ENCODE measurements at regions not wholly inside any gene's neighbourhood (a gene's known extent, or its start where the extent isn't known, plus 50 kb on each side); places are given as distances from the start of the nearest gene placed in this dataset.
A peak's percentile ranks its signal among the peaks of the same experiment; 100 is the strongest.

GRCh38 chr6:56714273-56714672 lies 71.6 kb upstream of the DST start:
- Histone ChIP-seq H2AFZ (no peak overlapping the region), H3K27me3 (ENCODE audit: insufficient read depth) (no peaks in the 10 kb centered on the region), H3K4me3 (no peak overlapping the region), H3K79me2 (replicated peaks; ENCODE audit: insufficient read depth) (peaks cover 96% of the 10 kb centered on the region), H3K27ac (ENCODE audit: low read depth) (no peak overlapping the region), H3K36me3 (ENCODE audit: insufficient read depth) (no peaks in the 10 kb centered on the region), H4K20me1 (replicated peaks; ENCODE audit: insufficient read depth) (no peaks in the 10 kb centered on the region), H3K4me2 (no peak overlapping the region), H3K9me2 (ENCODE audit: insufficient read depth) (no peaks in the 10 kb centered on the region), H3K4me1 (ENCODE audit: insufficient read depth) (peaks cover 72% of the 10 kb centered on the region), H3F3A (replicated peaks; ENCODE audit: low read depth) (no peaks in the 10 kb centered on the region; the same call in 1 of the 2 replicates)
- peak; percentile 36 for ATAC-seq
- peaks cover 9% of the 10 kb centered on the region for H3K9me3 Mint-ChIP-seq
- H3K27ac Mint-ChIP-seq = no peak overlapping the region
- peaks cover 5% of the 10 kb centered on the region for H3K27me3 Mint-ChIP-seq (ENCODE audit: insufficient read depth, low read depth, poor library complexity)
- H3K4me1 Mint-ChIP-seq = peaks cover 70% of the 10 kb centered on the region
- TF ChIP-seq, protein P1, sequence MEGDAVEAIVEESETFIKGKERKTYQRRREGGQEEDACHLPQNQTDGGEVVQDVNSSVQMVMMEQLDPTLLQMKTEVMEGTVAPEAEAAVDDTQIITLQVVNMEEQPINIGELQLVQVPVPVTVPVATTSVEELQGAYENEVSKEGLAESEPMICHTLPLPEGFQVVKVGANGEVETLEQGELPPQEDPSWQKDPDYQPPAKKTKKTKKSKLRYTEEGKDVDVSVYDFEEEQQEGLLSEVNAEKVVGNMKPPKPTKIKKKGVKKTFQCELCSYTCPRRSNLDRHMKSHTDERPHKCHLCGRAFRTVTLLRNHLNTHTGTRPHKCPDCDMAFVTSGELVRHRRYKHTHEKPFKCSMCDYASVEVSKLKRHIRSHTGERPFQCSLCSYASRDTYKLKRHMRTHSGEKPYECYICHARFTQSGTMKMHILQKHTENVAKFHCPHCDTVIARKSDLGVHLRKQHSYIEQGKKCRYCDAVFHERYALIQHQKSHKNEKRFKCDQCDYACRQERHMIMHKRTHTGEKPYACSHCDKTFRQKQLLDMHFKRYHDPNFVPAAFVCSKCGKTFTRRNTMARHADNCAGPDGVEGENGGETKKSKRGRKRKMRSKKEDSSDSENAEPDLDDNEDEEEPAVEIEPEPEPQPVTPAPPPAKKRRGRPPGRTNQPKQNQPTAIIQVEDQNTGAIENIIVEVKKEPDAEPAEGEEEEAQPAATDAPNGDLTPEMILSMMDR (conservative IDR thresholded peaks at IDR 0.05; ENCODE audit: low read depth in 2 of 2) = no peak
- TF ChIP-seq, protein P2, sequence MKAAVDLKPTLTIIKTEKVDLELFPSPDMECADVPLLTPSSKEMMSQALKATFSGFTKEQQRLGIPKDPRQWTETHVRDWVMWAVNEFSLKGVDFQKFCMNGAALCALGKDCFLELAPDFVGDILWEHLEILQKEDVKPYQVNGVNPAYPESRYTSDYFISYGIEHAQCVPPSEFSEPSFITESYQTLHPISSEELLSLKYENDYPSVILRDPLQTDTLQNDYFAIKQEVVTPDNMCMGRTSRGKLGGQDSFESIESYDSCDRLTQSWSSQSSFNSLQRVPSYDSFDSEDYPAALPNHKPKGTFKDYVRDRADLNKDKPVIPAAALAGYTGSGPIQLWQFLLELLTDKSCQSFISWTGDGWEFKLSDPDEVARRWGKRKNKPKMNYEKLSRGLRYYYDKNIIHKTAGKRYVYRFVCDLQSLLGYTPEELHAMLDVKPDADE (IDR thresholded peaks at IDR 0.05) = no peak
- TF ChIP-seq EZH2 (IDR thresholded peaks at IDR 0.05; ENCODE audit: low read depth, unreplicated experiment) = no peak
- no peak for TF ChIP-seq ZNF331 (CRISPR knock-in tag; IDR thresholded peaks at IDR 0.05; ENCODE audit: low read depth)
- TF ChIP-seq POLR2AphosphoS5 (IDR thresholded peaks at IDR 0.05; ENCODE audit: low read depth) = no peak
- no peak for TF ChIP-seq EZH2phosphoT487 (IDR thresholded peaks at IDR 0.05; ENCODE audit: unreplicated experiment)
- no peak for TF ChIP-seq STAT1 (IDR thresholded peaks at IDR 0.05; ENCODE audit: unreplicated experiment)
- TF ChIP-seq ZNF114 (CRISPR knock-in tag; IDR thresholded peaks at IDR 0.05) = no peak
- no peak for TF ChIP-seq JUNB (IDR thresholded peaks at IDR 0.05; ENCODE audit: unreplicated experiment)
- TF ChIP-seq REST (IDR thresholded peaks at IDR 0.05; ENCODE audit: unreplicated experiment) = no peak
- TF ChIP-seq, protein P3, sequence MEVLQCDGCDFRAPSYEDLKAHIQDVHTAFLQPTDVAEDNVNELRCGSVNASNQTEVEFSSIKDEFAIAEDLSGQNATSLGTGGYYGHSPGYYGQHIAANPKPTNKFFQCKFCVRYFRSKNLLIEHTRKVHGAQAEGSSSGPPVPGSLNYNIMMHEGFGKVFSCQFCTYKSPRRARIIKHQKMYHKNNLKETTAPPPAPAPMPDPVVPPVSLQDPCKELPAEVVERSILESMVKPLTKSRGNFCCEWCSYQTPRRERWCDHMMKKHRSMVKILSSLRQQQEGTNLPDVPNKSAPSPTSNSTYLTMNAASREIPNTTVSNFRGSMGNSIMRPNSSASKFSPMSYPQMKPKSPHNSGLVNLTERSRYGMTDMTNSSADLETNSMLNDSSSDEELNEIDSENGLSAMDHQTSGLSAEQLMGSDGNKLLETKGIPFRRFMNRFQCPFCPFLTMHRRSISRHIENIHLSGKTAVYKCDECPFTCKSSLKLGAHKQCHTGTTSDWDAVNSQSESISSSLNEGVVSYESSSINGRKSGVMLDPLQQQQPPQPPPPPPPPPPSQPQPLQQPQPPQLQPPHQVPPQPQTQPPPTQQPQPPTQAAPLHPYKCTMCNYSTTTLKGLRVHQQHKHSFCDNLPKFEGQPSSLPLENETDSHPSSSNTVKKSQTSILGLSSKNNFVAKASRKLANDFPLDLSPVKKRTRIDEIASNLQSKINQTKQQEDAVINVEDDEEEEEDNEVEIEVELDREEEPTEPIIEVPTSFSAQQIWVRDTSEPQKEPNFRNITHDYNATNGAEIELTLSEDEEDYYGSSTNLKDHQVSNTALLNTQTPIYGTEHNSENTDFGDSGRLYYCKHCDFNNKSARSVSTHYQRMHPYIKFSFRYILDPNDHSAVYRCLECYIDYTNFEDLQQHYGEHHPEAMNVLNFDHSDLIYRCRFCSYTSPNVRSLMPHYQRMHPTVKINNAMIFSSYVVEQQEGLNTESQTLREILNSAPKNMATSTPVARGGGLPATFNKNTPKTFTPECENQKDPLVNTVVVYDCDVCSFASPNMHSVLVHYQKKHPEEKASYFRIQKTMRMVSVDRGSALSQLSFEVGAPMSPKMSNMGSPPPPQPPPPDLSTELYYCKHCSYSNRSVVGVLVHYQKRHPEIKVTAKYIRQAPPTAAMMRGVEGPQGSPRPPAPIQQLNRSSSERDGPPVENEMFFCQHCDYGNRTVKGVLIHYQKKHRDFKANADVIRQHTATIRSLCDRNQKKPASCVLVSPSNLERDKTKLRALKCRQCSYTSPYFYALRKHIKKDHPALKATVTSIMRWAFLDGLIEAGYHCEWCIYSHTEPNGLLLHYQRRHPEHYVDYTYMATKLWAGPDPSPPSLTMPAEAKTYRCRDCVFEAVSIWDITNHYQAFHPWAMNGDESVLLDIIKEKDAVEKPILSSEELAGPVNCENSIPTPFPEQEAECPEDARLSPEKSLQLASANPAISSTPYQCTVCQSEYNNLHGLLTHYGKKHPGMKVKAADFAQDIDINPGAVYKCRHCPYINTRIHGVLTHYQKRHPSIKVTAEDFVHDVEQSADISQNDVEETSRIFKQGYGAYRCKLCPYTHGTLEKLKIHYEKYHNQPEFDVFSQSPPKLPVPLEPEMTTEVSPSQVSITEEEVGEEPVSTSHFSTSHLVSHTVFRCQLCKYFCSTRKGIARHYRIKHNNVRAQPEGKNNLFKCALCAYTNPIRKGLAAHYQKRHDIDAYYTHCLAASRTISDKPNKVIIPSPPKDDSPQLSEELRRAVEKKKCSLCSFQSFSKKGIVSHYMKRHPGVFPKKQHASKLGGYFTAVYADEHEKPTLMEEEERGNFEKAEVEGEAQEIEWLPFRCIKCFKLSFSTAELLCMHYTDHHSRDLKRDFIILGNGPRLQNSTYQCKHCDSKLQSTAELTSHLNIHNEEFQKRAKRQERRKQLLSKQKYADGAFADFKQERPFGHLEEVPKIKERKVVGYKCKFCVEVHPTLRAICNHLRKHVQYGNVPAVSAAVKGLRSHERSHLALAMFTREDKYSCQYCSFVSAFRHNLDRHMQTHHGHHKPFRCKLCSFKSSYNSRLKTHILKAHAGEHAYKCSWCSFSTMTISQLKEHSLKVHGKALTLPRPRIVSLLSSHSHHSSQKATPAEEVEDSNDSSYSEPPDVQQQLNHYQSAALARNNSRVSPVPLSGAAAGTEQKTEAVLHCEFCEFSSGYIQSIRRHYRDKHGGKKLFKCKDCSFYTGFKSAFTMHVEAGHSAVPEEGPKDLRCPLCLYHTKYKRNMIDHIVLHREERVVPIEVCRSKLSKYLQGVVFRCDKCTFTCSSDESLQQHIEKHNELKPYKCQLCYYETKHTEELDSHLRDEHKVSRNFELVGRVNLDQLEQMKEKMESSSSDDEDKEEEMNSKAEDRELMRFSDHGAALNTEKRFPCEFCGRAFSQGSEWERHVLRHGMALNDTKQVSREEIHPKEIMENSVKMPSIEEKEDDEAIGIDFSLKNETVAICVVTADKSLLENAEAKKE (CRISPR knock-in tag; IDR thresholded peaks at IDR 0.05) = no peak
- TF ChIP-seq NANOG (IDR thresholded peaks at IDR 0.05; ENCODE audit: borderline replicate concordance) = no peak
- TF ChIP-seq CREB1 (CRISPR knock-in tag; IDR thresholded peaks at IDR 0.05; ENCODE audit: low read depth) = no peak
- no peak overlapping the region for H3K4me3 Mint-ChIP-seq
- DNase-seq (ENCODE audit: low spot score) = no peak
- peaks cover 19% of the 10 kb centered on the region for H3K36me3 Mint-ChIP-seq (ENCODE audit: low read depth)

Measured in GM23338 (cell line).